ENCODE measurements at regions not wholly inside any gene's neighbourhood (a gene's known extent, or its start where the extent isn't known, plus 50 kb on each side); places are given as distances from the start of the nearest gene placed in this dataset.

DNA sequence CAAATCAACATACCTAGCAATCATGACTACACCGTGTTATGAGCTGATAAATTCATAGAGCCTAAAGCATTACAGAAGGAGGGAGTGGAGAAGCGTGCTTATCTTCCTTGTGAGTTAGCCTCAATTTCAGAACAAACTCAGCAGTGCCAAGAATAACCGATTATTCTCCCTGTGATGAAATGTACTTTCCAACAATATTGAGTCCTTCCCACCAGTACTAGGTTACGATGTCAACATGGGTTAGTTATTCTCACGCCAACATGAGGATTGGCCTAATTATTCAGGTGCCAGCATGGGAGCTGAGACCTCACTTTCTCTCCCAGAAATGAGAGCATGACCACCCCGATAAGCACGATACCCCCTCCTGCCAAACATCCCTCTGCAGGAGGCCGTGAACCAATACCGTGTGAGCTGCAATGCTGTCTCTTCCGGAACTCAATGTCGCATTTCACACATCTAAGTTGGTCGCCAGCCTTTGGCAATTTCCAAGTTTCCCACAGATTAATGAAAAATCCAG, 193.7 kb downstream of the ENC1 start:
- TF ChIP-seq POLR2AphosphoS5 (IDR thresholded peaks at IDR 0.05; ENCODE audit: low read depth, low read length) (no peak), POLR2A (IDR thresholded peaks at IDR 0.05; ENCODE audit: low read depth, low read length) (no peak), TAF1 (IDR thresholded peaks at IDR 0.05; ENCODE audit: borderline replicate concordance, low read depth, low read length) (no peak)
